ENCODE measurements at regions not wholly inside any gene's neighbourhood (a gene's known extent, or its start where the extent isn't known, plus 50 kb on each side); places are given as distances from the start of the nearest gene placed in this dataset.

DNA sequence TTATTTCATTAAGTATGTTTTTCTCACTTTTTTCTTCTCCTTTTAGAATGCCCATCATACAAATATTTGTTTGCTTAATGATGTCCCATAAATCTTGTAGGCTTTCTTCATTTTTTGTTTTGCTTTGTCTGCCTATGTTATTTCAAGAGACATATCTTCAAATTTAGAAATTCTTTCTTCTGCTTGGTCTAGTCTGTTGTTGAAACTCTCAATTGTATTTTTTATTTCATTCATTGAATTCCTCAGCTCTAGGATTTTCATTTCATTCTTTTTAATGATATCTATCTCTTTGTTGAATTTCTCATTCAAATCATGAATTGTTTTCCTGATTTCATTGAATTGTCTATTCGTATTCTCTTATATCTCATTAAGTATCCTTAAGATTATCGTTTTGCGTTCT is 125.1 kb upstream of the VIPR2 start:
- TF ChIP-seq, protein P1, sequence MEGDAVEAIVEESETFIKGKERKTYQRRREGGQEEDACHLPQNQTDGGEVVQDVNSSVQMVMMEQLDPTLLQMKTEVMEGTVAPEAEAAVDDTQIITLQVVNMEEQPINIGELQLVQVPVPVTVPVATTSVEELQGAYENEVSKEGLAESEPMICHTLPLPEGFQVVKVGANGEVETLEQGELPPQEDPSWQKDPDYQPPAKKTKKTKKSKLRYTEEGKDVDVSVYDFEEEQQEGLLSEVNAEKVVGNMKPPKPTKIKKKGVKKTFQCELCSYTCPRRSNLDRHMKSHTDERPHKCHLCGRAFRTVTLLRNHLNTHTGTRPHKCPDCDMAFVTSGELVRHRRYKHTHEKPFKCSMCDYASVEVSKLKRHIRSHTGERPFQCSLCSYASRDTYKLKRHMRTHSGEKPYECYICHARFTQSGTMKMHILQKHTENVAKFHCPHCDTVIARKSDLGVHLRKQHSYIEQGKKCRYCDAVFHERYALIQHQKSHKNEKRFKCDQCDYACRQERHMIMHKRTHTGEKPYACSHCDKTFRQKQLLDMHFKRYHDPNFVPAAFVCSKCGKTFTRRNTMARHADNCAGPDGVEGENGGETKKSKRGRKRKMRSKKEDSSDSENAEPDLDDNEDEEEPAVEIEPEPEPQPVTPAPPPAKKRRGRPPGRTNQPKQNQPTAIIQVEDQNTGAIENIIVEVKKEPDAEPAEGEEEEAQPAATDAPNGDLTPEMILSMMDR (IDR thresholded peaks at IDR 0.05): no peak
- no peak for TF ChIP-seq POLR2A (IDR thresholded peaks at IDR 0.05)

Measured in thyroid gland (tissue), 4 donors.